ENCODE measurements at regions not wholly inside any gene's neighbourhood (a gene's known extent, or its start where the extent isn't known, plus 50 kb on each side); places are given as distances from the start of the nearest gene placed in this dataset.

- intact Hi-C loops (cut with micrococcal nuclease): no loop called here
Measured at GRCh38 chr13:44267980-44268379, 105.6 kb upstream of the SERP2 start.

GRCh38 chr13:44268980-44269379 lies 104.6 kb upstream of the SERP2 start:
- TF ChIP-seq CTCF (IDR thresholded peaks at IDR 0.05): no peak
- Histone ChIP-seq H3K27ac (ENCODE audit: low read depth in 1 of 2, low read length in 2 of 2) (no peak overlapping the region), H2AFZ (ENCODE audit: insufficient read depth, low read depth, low read length, poor library complexity, severe bottlenecking) (no peak overlapping the region), H3K4me2 (replicated peaks; ENCODE audit: extremely low read depth, low read length, poor library complexity, severe bottlenecking) (no peak overlapping the region), H3K9me3 (replicated peaks in 1 of 2; ENCODE audit: control insufficient read depth in 1 of 2, insufficient read depth in 1 of 2, low read length in 2 of 2) (no peaks in the 10 kb centered on the region), H3K36me3 (replicated peaks in 1 of 2; ENCODE audit: control insufficient read depth in 1 of 2, insufficient read depth in 2 of 2, low read length in 2 of 2) (no peaks in the 10 kb centered on the region), H3K27me3 (ENCODE audit: control insufficient read depth in 2 of 2, insufficient read depth in 2 of 2, low read length in 2 of 2) (no peaks in the 10 kb centered on the region), H3K79me2 (ENCODE audit: insufficient read depth, low read length) (no peaks in the 10 kb centered on the region), H3K4me1 (ENCODE audit: control insufficient read depth in 1 of 2, insufficient read depth in 2 of 2, low read length in 2 of 2) (peaks cover under 1 to 2% of the 10 kb centered on the region in 2 donors), H3K4me3 (replicated peaks in 1 of 3; ENCODE audit: low read depth in 2 of 3, low read length in 3 of 3) (no peak overlapping the region), H3K9ac (ENCODE audit: insufficient read depth, low read length, poor library complexity, severe bottlenecking) (no peak overlapping the region), H4K20me1 (ENCODE audit: insufficient read depth, low read length) (no peaks in the 10 kb centered on the region)
- Mint-ChIP-seq H3K4me1 (peaks cover 2% of the 10 kb centered on the region), H3K27me3 (ENCODE audit: low read depth in 3 of 3) (peaks cover 3 to 10% (median 6%) of the 10 kb centered on the region in 3 donors), H3K27ac (no peak overlapping the region), H3K9me3 (peaks cover 0 to 4% (median 0%) of the 10 kb centered on the region in 7 donors), H3K36me3 (no peaks in the 10 kb centered on the region), H3K4me3 (no peak overlapping the region)
- intact Hi-C loops (cut with micrococcal nuclease): no loop called here
- no peak for DNase-seq

More at GRCh38 chr13:44267980-44268379, 105.6 kb upstream of the SERP2 start:
- H3K79me2 ChIP-seq (ENCODE audit: insufficient read depth, low read length): no peaks in the 10 kb centered on the region
- H3K4me2 ChIP-seq (replicated peaks; ENCODE audit: extremely low read depth, low read length, poor library complexity, severe bottlenecking): no peak overlapping the region
- no peak overlapping the region for H3K27ac ChIP-seq (ENCODE audit: low read depth in 1 of 2, low read length in 2 of 2)
- H3K9me3 ChIP-seq (replicated peaks in 1 of 2; ENCODE audit: control insufficient read depth in 1 of 2, insufficient read depth in 1 of 2, low read length in 2 of 2): no peaks in the 10 kb centered on the region
- Mint-ChIP-seq H3K4me1 (peaks cover 1% of the 10 kb centered on the region), H3K36me3 (no peaks in the 10 kb centered on the region), H3K9me3 (peaks cover 0 to 4% (median 0%) of the 10 kb centered on the region in 7 donors), H3K27me3 (ENCODE audit: low read depth in 3 of 3) (peaks cover 0 to 11% (median 5%) of the 10 kb centered on the region in 3 donors), H3K27ac (no peak overlapping the region), H3K4me3 (no peak overlapping the region)
- no peak overlapping the region for H3K9ac ChIP-seq (ENCODE audit: insufficient read depth, low read length, poor library complexity, severe bottlenecking)
- H4K20me1 ChIP-seq (ENCODE audit: insufficient read depth, low read length): no peaks in the 10 kb centered on the region
- no peak for TF ChIP-seq CTCF (IDR thresholded peaks at IDR 0.05)
- no peaks in the 10 kb centered on the region for H3K4me1 ChIP-seq (ENCODE audit: control insufficient read depth in 1 of 2, insufficient read depth in 2 of 2, low read length in 2 of 2)
- no peaks in the 10 kb centered on the region for H3K36me3 ChIP-seq (replicated peaks in 1 of 2; ENCODE audit: control insufficient read depth in 1 of 2, insufficient read depth in 2 of 2, low read length in 2 of 2)
- no peak overlapping the region for H3K4me3 ChIP-seq (replicated peaks in 1 of 3; ENCODE audit: low read depth in 2 of 3, low read length in 3 of 3)
- DNase-seq: no peak
- H2AFZ ChIP-seq (ENCODE audit: insufficient read depth, low read depth, low read length, poor library complexity, severe bottlenecking): no peak overlapping the region
- H3K27me3 ChIP-seq (ENCODE audit: control insufficient read depth in 2 of 2, insufficient read depth in 2 of 2, low read length in 2 of 2): no peaks in the 10 kb centered on the region
- WGBS (ENCODE audit: insufficient coverage): no CpG with 5 or more reads among the region's 4 CpGs
